ENCODE measurements at regions not wholly inside any gene's neighbourhood (a gene's known extent, or its start where the extent isn't known, plus 50 kb on each side); places are given as distances from the start of the nearest gene placed in this dataset.

GRCh38 chr1:216935901-216936300 is 212.7 kb upstream of the ESRRG start:
- TF ChIP-seq USF2 (IDR thresholded peaks at IDR 0.05; ENCODE audit: low read depth, low read length) (no peak), RAD21 (IDR thresholded peaks at IDR 0.05; ENCODE audit: low read length) (no peak), MAZ (IDR thresholded peaks at IDR 0.05; ENCODE audit: borderline replicate concordance, low read depth, low read length) (no peak), FOS (IDR thresholded peaks at IDR 0.05; ENCODE audit: low read depth, low read length) (no peak), CEBPB (IDR thresholded peaks at IDR 0.05; ENCODE audit: low read depth, low read length) (no peak), NFE2L2 (IDR thresholded peaks at IDR 0.05; ENCODE audit: low read depth, low read length) (no peak)
- Histone ChIP-seq H3K9ac (ENCODE audit: low read depth, low read length) (no peak overlapping the region), H3K23ac (ENCODE audit: low read depth, low read length) (no peak overlapping the region), H2BK5ac (ENCODE audit: low read depth, low read length, poor library complexity, severe bottlenecking) (no peak overlapping the region), H3K18ac (ENCODE audit: low read depth, low read length) (no peak overlapping the region), H3K14ac (replicated peaks; ENCODE audit: low read depth, low read length) (no peak overlapping the region), H3K79me1 (ENCODE audit: low read depth in 1 of 2, low read length in 2 of 2) (no peaks in the 10 kb centered on the region), H3K4me1 (ENCODE audit: control insufficient read depth, insufficient read depth, low read length) (no peaks in the 10 kb centered on the region), H3K56ac (ENCODE audit: extremely low read depth, insufficient read depth, low read length) (no peak overlapping the region), H2AK5ac (ENCODE audit: low read depth, low read length) (no peak overlapping the region), H2BK20ac (ENCODE audit: low read depth, low read length) (no peak overlapping the region), H3K4me2 (ENCODE audit: low read depth, low read length) (no peak overlapping the region), H3K4me3 (ENCODE audit: insufficient read depth, low read depth, low read length) (no peak overlapping the region), H4K5ac (ENCODE audit: low read depth, low read length) (no peak overlapping the region), H2BK120ac (ENCODE audit: low read depth, low read length) (no peak overlapping the region), H3K27me3 (ENCODE audit: control insufficient read depth, insufficient read depth, low read length) (no peaks in the 10 kb centered on the region), H2AK9ac (replicated peaks; ENCODE audit: low read depth, low read length, poor library complexity) (no peak overlapping the region), H3K9me1 (ENCODE audit: insufficient read depth, low read length) (no peaks in the 10 kb centered on the region), H2AFZ (replicated peaks; ENCODE audit: low read length, poor library complexity) (no peak overlapping the region), H3K9me3 (ENCODE audit: control insufficient read depth, insufficient read depth, low read length) (no peaks in the 10 kb centered on the region), H2BK15ac (ENCODE audit: low read depth, low read length) (no peak overlapping the region), H4K20me1 (ENCODE audit: insufficient read depth, low read length) (no peaks in the 10 kb centered on the region), H4K91ac (ENCODE audit: insufficient read depth, low read depth, low read length) (no peak overlapping the region), H4K8ac (ENCODE audit: low read depth in 2 of 2, low read length in 2 of 2) (no peak overlapping the region), H3K4ac (ENCODE audit: low read depth, low read length) (no peak overlapping the region), H3K36me3 (ENCODE audit: control insufficient read depth, insufficient read depth, low read length) (no peaks in the 10 kb centered on the region), H3K27ac (ENCODE audit: insufficient read depth, low read length) (no peak overlapping the region)
- ChIA-PET POLR2A (ENCODE audit: unreplicated experiment) (no interaction called here), CTCF (no interaction called here)
- no peak for ATAC-seq (ENCODE audit: low read depth)
- dilution Hi-C loops (cut with HindIII; ENCODE audit: low sequenced_read_pairs, unreplicated experiment): no loop called here
- intact Hi-C loops (cut with micrococcal nuclease): no loop called here
- no peak for DNase-seq
- in situ Hi-C loops (cut with MboI; ENCODE audit: low sequenced_read_pairs): no loop called here
- WGBS, 2 experiments (ENCODE audit: extremely low coverage in 2 of 2, insufficient read length in 1 of 2): no CpG with 5 or more reads among the region's 3 CpGs
- BruUV-seq (replicated peaks): no TSS peak

All from IMR-90 (cell line).